SU-DHL-6 (cell line): ENCODE measurements at regions not wholly inside any gene's neighbourhood (a gene's known extent, or its start where the extent isn't known, plus 50 kb on each side); places are given as distances from the start of the nearest gene placed in this dataset.

Experiments used
- EZH2phosphoT487 ChIP-seq: fragments of 200-600 bp; sonication (generic), shearing (Covaris generic); conservative IDR thresholded peaks from 2 replicates; pipeline ENCODE4 v1.6.1; 2018; ENCODE audit warnings: mild to moderate bottlenecking, antibody characterized with exemption, low read length, moderate library complexity, mixed read lengths
- TF ChIP-seq, protein P1 (sequence below): fragments of 200-600 bp; sonication (generic); IDR thresholded peaks from one replicate; pipeline ENCODE4 v1.5.1; 2017; ENCODE audit warnings: antibody characterized with exemption, mild to moderate bottlenecking, low read length, moderate library complexity; ENCODE audit not compliant: insufficient read depth, poor library complexity, severe bottlenecking

DNA sequence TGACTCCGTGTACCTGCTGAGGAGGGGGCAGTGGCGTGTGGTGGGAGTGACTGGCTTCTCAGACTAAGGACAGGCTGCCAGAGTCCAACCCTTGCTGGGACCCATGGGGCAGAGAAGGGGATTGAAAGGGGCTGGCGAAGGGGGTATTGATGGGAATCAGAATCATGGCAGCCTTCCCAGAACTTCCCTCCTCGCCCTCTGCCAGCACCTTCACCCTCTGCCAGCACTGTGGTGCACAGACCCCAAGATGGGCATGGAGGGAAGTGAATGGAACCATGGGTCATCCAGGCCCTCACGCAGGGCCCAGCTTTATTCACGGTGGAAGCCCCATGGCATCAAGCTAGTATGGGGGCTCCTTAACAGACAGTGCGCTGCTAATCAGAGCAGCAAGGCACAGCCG is 76.8 kb downstream of the IRX5 start:
- TF ChIP-seq, protein P1, sequence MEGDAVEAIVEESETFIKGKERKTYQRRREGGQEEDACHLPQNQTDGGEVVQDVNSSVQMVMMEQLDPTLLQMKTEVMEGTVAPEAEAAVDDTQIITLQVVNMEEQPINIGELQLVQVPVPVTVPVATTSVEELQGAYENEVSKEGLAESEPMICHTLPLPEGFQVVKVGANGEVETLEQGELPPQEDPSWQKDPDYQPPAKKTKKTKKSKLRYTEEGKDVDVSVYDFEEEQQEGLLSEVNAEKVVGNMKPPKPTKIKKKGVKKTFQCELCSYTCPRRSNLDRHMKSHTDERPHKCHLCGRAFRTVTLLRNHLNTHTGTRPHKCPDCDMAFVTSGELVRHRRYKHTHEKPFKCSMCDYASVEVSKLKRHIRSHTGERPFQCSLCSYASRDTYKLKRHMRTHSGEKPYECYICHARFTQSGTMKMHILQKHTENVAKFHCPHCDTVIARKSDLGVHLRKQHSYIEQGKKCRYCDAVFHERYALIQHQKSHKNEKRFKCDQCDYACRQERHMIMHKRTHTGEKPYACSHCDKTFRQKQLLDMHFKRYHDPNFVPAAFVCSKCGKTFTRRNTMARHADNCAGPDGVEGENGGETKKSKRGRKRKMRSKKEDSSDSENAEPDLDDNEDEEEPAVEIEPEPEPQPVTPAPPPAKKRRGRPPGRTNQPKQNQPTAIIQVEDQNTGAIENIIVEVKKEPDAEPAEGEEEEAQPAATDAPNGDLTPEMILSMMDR, result no peak
- no peak for TF ChIP-seq EZH2phosphoT487
